Fibroblast of lung (primary cell): ENCODE measurements at regions not wholly inside any gene's neighbourhood (a gene's known extent, or its start where the extent isn't known, plus 50 kb on each side); places are given as distances from the start of the nearest gene placed in this dataset.

Experiments
- DNase-seq, 2 donors: peaks; one replicate each; pipeline versions ENCODE4 v3.0.0 to v3.0.0-alpha.2; 2010; ENCODE audit warnings: low read depth in 2 of 2
- H2AFZ ChIP-seq: 2 replicates; pipeline ENCODE4 v1.5.1; 2012; ENCODE audit warnings: low read length, control low read depth, inconsistent platforms
- H3K27ac ChIP-seq: 2 replicates; pipeline ENCODE4 v1.5.1; 2011; ENCODE audit warnings: low read length, control low read depth; ENCODE audit not compliant: insufficient read depth
- H3K27me3 ChIP-seq: 2 replicates; pipeline ENCODE4 v1.5.1; 2011; ENCODE audit warnings: mild to moderate bottlenecking, low read length; ENCODE audit not compliant: control insufficient read depth, insufficient read depth
- H3K36me3 ChIP-seq: 2 replicates; pipeline ENCODE4 v1.5.1; 2011; ENCODE audit warnings: low read length; ENCODE audit not compliant: control insufficient read depth, insufficient read depth
- H3K4me1 ChIP-seq: 2 replicates; pipeline ENCODE4 v1.5.1; 2011; ENCODE audit warnings: low read length; ENCODE audit not compliant: control insufficient read depth, insufficient read depth; ENCODE audit errors: extremely low read depth
- H3K4me2 ChIP-seq: 2 replicates; pipeline ENCODE4 v1.5.1; 2011; ENCODE audit warnings: low read length, control low read depth; ENCODE audit not compliant: insufficient read depth; ENCODE audit errors: extremely low read depth
- H3K4me3 ChIP-seq, 4 experiments: fragments of 200-600 bp in 1 of 4; sonication (generic) in 1 of 4; replicated peaks in 1 of 4; 2 replicates each; pipeline ENCODE4 v1.5.1; 2011 to 2016; ENCODE audit warnings: low read length in 4 of 4, low read depth in 3 of 4, mild to moderate bottlenecking in 3 of 4, control low read depth in 2 of 4, inconsistent platforms in 1 of 4, mixed read lengths in 1 of 4; ENCODE audit not compliant: insufficient read depth in 1 of 4; ENCODE audit errors: control extremely low read depth in 1 of 4
- H3K79me2 ChIP-seq: 2 replicates; pipeline ENCODE4 v1.5.1; 2012; ENCODE audit warnings: mild to moderate bottlenecking, low read length, inconsistent platforms; ENCODE audit not compliant: control insufficient read depth, insufficient read depth
- H3K9ac ChIP-seq: 2 replicates; pipeline ENCODE4 v1.5.1; 2011; ENCODE audit warnings: mild to moderate bottlenecking, low read length, control low read depth; ENCODE audit not compliant: insufficient read depth
- H3K9me3 ChIP-seq: 2 replicates; pipeline ENCODE4 v1.5.1; 2012; ENCODE audit warnings: low read depth, low read length; ENCODE audit not compliant: control insufficient read depth, insufficient read depth
- H4K20me1 ChIP-seq: 2 replicates; pipeline ENCODE4 v1.5.1; 2011; ENCODE audit warnings: low read length; ENCODE audit not compliant: control insufficient read depth, insufficient read depth; ENCODE audit errors: extremely low read depth
- EZH2 ChIP-seq: IDR thresholded peaks from 2 replicates; pipeline ENCODE4 v1.5.1; 2012; ENCODE audit warnings: low read length, control low read depth, mild to moderate bottlenecking; ENCODE audit errors: missing control alignments
- TF ChIP-seq, protein P1 (sequence below), 2 donors: IDR thresholded peaks in 1 of 2; conservative IDR thresholded peaks in 1 of 2; 1 replicate in 1 of 2; 2 replicates in 1 of 2; pipeline ENCODE4 v1.5.1; 2011 to 2012; ENCODE audit warnings: low read length in 2 of 2, control low read depth in 1 of 2, inconsistent platforms in 1 of 2, low read depth in 1 of 2, mild to moderate bottlenecking in 1 of 2

DNA sequence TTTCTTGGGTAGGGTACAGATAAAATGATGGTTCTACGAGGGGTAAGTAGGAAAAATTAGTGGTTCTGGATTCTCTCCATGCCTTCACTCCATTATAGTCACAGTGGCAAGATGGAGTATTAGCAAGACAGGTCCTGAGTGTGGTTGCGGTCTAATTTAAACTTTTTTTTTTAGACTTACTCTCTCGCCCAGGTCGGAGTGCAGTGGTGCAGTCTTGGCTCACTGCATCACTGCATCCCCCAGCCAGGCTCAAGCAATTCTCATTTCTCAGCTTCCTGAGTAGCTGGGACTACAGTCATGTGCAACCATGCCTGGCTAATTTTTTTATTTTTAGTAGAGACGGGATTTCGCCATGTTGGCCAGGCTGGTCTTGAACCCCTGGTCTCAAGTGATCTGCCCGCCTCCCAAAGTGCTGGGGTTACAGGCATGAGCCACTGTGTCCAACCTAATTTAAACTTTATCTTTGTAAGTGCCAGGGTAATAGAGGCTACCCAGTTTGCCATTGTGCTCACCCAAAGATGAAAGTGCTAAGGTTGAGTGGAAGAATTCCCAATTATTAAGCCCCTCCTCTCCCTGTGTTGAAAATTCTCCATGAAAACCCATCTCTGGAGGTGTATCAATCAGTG, 135.6 kb downstream of the TM9SF2 start:
- no peak for DNase-seq
- Histone ChIP-seq H3K36me3 (no peaks in the 10 kb centered on the region), H3K9me3 (no peaks in the 10 kb centered on the region), H4K20me1 (no peaks in the 10 kb centered on the region), H3K4me3 (no peak overlapping the region), H3K27ac (no peak overlapping the region), H3K27me3 (no peaks in the 10 kb centered on the region), H2AFZ (no peak overlapping the region), H3K79me2 (no peaks in the 10 kb centered on the region), H3K4me2 (no peak overlapping the region), H3K4me1 (no peaks in the 10 kb centered on the region), H3K9ac (no peak overlapping the region)
- no peak for TF ChIP-seq EZH2
- TF ChIP-seq, protein P1, sequence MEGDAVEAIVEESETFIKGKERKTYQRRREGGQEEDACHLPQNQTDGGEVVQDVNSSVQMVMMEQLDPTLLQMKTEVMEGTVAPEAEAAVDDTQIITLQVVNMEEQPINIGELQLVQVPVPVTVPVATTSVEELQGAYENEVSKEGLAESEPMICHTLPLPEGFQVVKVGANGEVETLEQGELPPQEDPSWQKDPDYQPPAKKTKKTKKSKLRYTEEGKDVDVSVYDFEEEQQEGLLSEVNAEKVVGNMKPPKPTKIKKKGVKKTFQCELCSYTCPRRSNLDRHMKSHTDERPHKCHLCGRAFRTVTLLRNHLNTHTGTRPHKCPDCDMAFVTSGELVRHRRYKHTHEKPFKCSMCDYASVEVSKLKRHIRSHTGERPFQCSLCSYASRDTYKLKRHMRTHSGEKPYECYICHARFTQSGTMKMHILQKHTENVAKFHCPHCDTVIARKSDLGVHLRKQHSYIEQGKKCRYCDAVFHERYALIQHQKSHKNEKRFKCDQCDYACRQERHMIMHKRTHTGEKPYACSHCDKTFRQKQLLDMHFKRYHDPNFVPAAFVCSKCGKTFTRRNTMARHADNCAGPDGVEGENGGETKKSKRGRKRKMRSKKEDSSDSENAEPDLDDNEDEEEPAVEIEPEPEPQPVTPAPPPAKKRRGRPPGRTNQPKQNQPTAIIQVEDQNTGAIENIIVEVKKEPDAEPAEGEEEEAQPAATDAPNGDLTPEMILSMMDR (conservative IDR thresholded peaks at IDR 0.05 in 1 of 2, IDR thresholded peaks at IDR 0.05 in 1 of 2; ENCODE audit: low read depth in 1 of 2, low read length in 2 of 2): no peak

DNA sequence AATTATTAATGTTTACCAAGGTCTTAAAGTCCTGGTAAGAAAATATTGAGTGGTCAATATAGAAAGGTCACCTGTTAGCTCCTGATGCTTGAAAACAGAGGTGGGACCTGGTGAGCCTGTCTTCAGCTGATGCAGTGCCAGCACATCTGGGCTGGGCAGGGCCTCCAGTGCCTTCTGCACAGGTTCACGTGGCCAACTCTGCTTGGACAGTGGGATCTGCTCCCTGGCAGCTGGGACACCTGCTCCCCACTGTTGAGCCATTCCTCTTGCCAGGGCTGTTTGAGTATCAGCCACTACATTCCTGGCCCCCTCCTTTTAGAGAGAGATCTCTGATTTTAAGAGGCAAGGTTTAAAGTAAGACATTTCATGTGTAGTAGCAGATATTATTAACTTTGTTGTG, 135.0 kb downstream of the TM9SF2 start:
- Histone ChIP-seq H3K4me1 (no peaks in the 10 kb centered on the region), H4K20me1 (no peaks in the 10 kb centered on the region), H3K9ac (no peak overlapping the region), H3K4me2 (no peak overlapping the region), H2AFZ (no peak overlapping the region), H3K36me3 (no peaks in the 10 kb centered on the region), H3K27ac (no peak overlapping the region), H3K79me2 (no peaks in the 10 kb centered on the region), H3K4me3 (no peak overlapping the region), H3K9me3 (no peaks in the 10 kb centered on the region), H3K27me3 (no peaks in the 10 kb centered on the region)
- DNase-seq: no peak
- TF ChIP-seq EZH2: no peak
- TF ChIP-seq, protein P1 (conservative IDR thresholded peaks at IDR 0.05 in 1 of 2, IDR thresholded peaks at IDR 0.05 in 1 of 2; ENCODE audit: low read depth in 1 of 2, low read length in 2 of 2): no peak

DNA sequence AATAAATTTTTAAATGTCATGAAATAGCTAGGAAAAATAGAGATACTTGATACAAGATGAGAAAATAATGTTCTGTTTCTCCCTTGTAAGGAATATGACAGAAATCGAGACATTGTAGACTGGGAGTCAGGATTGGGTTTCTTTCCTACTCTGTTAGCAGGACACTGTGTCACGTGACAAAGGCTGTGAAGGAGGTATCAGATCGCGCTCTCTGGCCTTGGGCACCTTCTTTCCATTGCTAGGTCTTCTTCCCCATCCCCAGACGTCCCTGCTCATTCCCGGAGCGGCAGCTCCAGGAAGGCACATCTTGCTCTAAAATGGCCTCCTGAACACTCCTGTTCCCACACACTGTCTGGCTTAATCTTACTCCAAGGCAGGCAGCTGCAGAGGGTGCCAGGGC, 133.4 kb downstream of the TM9SF2 start:
- Histone ChIP-seq H3K27ac (no peak overlapping the region), H3K36me3 (no peaks in the 10 kb centered on the region), H3K27me3 (no peaks in the 10 kb centered on the region), H3K9me3 (no peaks in the 10 kb centered on the region), H4K20me1 (no peaks in the 10 kb centered on the region), H3K79me2 (no peaks in the 10 kb centered on the region), H3K9ac (no peak overlapping the region), H2AFZ (no peak overlapping the region), H3K4me1 (no peaks in the 10 kb centered on the region), H3K4me3 (no peak overlapping the region), H3K4me2 (no peak overlapping the region)
- TF ChIP-seq, protein P1 (conservative IDR thresholded peaks at IDR 0.05 in 1 of 2, IDR thresholded peaks at IDR 0.05 in 1 of 2; ENCODE audit: low read depth in 1 of 2, low read length in 2 of 2): no peak
- TF ChIP-seq EZH2: no peak
- no peak for DNase-seq
